GM12878 (cell line): ENCODE measurements at regions not wholly inside any gene's neighbourhood (a gene's known extent, or its start where the extent isn't known, plus 50 kb on each side); places are given as distances from the start of the nearest gene placed in this dataset.

Experiments
- ATAC-seq: fragments of 200-7000 bp; cut with Tn5 transposase; 3 replicates; pipeline ENCODE4 v1.9.1; 2020; ENCODE audit warnings: mild to moderate bottlenecking, moderate library complexity
- BruUV-seq: library from RNA; stranded (reverse); fragments of 400-500 nt; replicated peaks from 2 replicates; lab custom pipeline; 2021; lab: Mats Ljungman, UMichigan
- CTCF ChIA-PET: fragments of 300-600 bp; sonication (Branson Sonifier 250); formaldehyde crosslinking; extraction: SDS; loops from one replicate; lab custom pipeline; 2021; ENCODE audit warnings: inconsistent platforms; lab: Yijun Ruan, JAX
- POLR2A ChIA-PET: fragments of 350-600 bp; formaldehyde crosslinking; extraction: SDS; loops from one replicate; lab custom pipeline; 2021; ENCODE audit warnings: inconsistent platforms; lab: Charles Lee
- RAD21 ChIA-PET: fragments of 300-600 bp; sonication (Branson Sonifier 250); formaldehyde crosslinking; loops from one replicate; lab custom pipeline; 2023; ENCODE audit warnings: antibody characterized with exemption; ENCODE audit not compliant: unreplicated experiment; lab: Charles Lee
- SMC1A ChIA-PET: fragments of 300-600 bp; sonication (Branson Sonifier 250); formaldehyde crosslinking; loops from one replicate; lab custom pipeline; 2023; ENCODE audit not compliant: unreplicated experiment, uncharacterized antibody; lab: Charles Lee
- DNase-seq: peaks from one replicate; pipeline ENCODE4 v3.0.0-alpha.2; 2011; ENCODE audit warnings: low read depth, low spot score
- FAIRE-seq: peaks from 3 replicates; lab custom pipeline; 2011; peaks lifted over from hg19 to GRCh38; lab: Jason Lieb, UNC
- H2AFZ ChIP-seq: 2 replicates; pipeline ENCODE4 v1.6.0; 2011; ENCODE audit warnings: low read depth, low read length, control low read depth; ENCODE audit not compliant: control insufficient read depth
- H3K27ac ChIP-seq: 2 replicates; pipeline ENCODE4 v1.5.1; 2011; ENCODE audit warnings: control low read depth; ENCODE audit not compliant: control insufficient read depth, insufficient read depth
- H3K27me3 ChIP-seq, 2 experiments: replicated peaks in 1 of 2; 2 replicates each; pipeline versions ENCODE4 v1.6.0 to v1.6.1; 2011; ENCODE audit warnings: low read length in 1 of 2; ENCODE audit not compliant: control insufficient read depth in 2 of 2, insufficient read depth in 2 of 2
- H3K36me3 ChIP-seq, 2 experiments: 2 replicates each; pipeline ENCODE4 v1.5.1; 2011; ENCODE audit warnings: low read length in 1 of 2; ENCODE audit not compliant: control insufficient read depth in 2 of 2, insufficient read depth in 2 of 2
- H3K4me1 ChIP-seq: 2 replicates; pipeline ENCODE4 v1.6.1; 2011; ENCODE audit warnings: mild to moderate bottlenecking, low read length, moderate library complexity, mixed read lengths; ENCODE audit not compliant: control insufficient read depth, insufficient read depth
- H3K4me2 ChIP-seq: 2 replicates; pipeline ENCODE4 v1.6.0; 2011; ENCODE audit warnings: control low read depth; ENCODE audit not compliant: control insufficient read depth, insufficient read depth
- H3K4me3 ChIP-seq: fragments of 200-600 bp; sonication (generic); 2 replicates; pipeline ENCODE4 v1.5.1; 2016
- H3K79me2 ChIP-seq: 2 replicates; pipeline ENCODE4 v1.6.0; 2011; ENCODE audit warnings: low read length; ENCODE audit not compliant: control insufficient read depth, insufficient read depth
- H3K9ac ChIP-seq: 2 replicates; pipeline ENCODE4 v1.8.0; 2011; ENCODE audit warnings: low read length, control low read depth, mixed read lengths; ENCODE audit not compliant: control insufficient read depth, insufficient read depth
- H3K9me3 ChIP-seq: replicated peaks from 3 replicates; pipeline ENCODE4 v1.5.1; 2011; ENCODE audit warnings: mild to moderate bottlenecking, low read length; ENCODE audit not compliant: control insufficient read depth, insufficient read depth
- H4K20me1 ChIP-seq: 2 replicates; pipeline ENCODE4 v1.6.0; 2011; ENCODE audit not compliant: control insufficient read depth, insufficient read depth
- ASH2L ChIP-seq: fragments of 300-600, 200-600 bp; sonication (generic); IDR thresholded peaks from 2 replicates; pipeline ENCODE4 v1.6.1; 2017; ENCODE audit warnings: low read depth, mild to moderate bottlenecking, borderline replicate concordance
- CHD2 ChIP-seq: IDR thresholded peaks from 2 replicates; pipeline ENCODE4 v1.6.1; 2011; ENCODE audit warnings: low read depth, low read length, improper control_type of control experiment, borderline replicate concordance
- GATAD2B ChIP-seq: fragments of 450-650 bp; conservative IDR thresholded peaks from 2 replicates; pipeline ENCODE4 v1.6.1; 2017; ENCODE audit warnings: low read depth, mild to moderate bottlenecking, moderate library complexity
- MTA2 ChIP-seq: fragments of 450-650 bp; IDR thresholded peaks from 2 replicates; pipeline ENCODE4 v1.6.1; 2016; ENCODE audit warnings: low read depth, mild to moderate bottlenecking, moderate library complexity
- MYB ChIP-seq: fragments of 150-350 bp; IDR thresholded peaks from 2 replicates; pipeline ENCODE4 v1.6.1; 2014; ENCODE audit warnings: mild to moderate bottlenecking, low read depth, low read length, borderline replicate concordance
- SREBF1 ChIP-seq: IDR thresholded peaks from 2 replicates; pipeline ENCODE4 v1.6.1; 2012; ENCODE audit warnings: mild to moderate bottlenecking, low read length
- SREBF2 ChIP-seq: IDR thresholded peaks from 2 replicates; pipeline ENCODE4 v1.6.1; 2012; ENCODE audit warnings: mild to moderate bottlenecking, low read length
- TCF3 ChIP-seq: IDR thresholded peaks from 2 replicates; pipeline ENCODE4 v1.6.1; 2012; ENCODE audit warnings: low read depth, mild to moderate bottlenecking, low read length, borderline replicate concordance; ENCODE audit not compliant: insufficient read depth
- ZBTB33 ChIP-seq: fragments of 450-650 bp; IDR thresholded peaks from 2 replicates; pipeline ENCODE4 v1.6.1; 2017; ENCODE audit warnings: mild to moderate bottlenecking
- WGBS: methylation state at CpG from one replicate; pipeline ENCODE4 v1.1.6; 2016; ENCODE audit warnings: low lambda C conversion rate; ENCODE audit not compliant: insufficient replicate concordance, insufficient coverage; ENCODE audit errors: missing lambda C conversion rate; 5-methylcytosine and 5-hydroxymethylcytosine counted together
- in situ Hi-C: fragments of 300-500 bp; cut with MboI; formaldehyde crosslinking; loops from 9 replicates; pipeline ENCODE4 v1.14.3; 2018; ENCODE audit warnings: mixed read lengths
- intact Hi-C: fragments of 100-400 bp; cut with micrococcal nuclease; formaldehyde crosslinking; loops from one replicate; pipeline ENCODE4 v1.14.2; 2022; ENCODE audit not compliant: unreplicated experiment
- TF ChIP-seq, protein P1 (sequence below): fragments of 450-650 bp; IDR thresholded peaks from 2 replicates; pipeline ENCODE4 v1.6.1; 2017; ENCODE audit warnings: mild to moderate bottlenecking, moderate library complexity

- no peak overlapping the region for H3K9ac ChIP-seq
- no peak overlapping the region for H3K4me2 ChIP-seq
- H3K27me3 ChIP-seq, result no peaks in the 10 kb centered on the region; a peak in 2 of 4 replicates
- H3K27ac ChIP-seq, result no peak overlapping the region
- ChIA-PET SMC1A (interaction anchor here (0.6 kb wide), 1 partner anchor 44 kb away, joined by 3 read pairs; no protein-coding TSS in a partner anchor), RAD21 (no interaction called here), POLR2A (no interaction called here), CTCF (interaction anchor here (1.1 kb wide), 1 partner anchor 371 kb away, joined by 3 read pairs; no protein-coding TSS in a partner anchor)
- ATAC-seq (no peak), FAIRE-seq (no peak), DNase-seq (no peak)
- 33% methylated on average over 8 of the region's 9 CpGs for WGBS
- H3K79me2 ChIP-seq, result no peaks in the 10 kb centered on the region
- intact Hi-C loops, result no loop called here
- no peaks in the 10 kb centered on the region for H4K20me1 ChIP-seq
- TF ChIP-seq MYB (no peak), ASH2L (no peak), MTA2 (no peak), SREBF1 (no peak), TCF3 (no peak), GATAD2B (no peak), SREBF2 (no peak), ZBTB33 (no peak), CHD2 (no peak)
- TF ChIP-seq, protein P1, sequence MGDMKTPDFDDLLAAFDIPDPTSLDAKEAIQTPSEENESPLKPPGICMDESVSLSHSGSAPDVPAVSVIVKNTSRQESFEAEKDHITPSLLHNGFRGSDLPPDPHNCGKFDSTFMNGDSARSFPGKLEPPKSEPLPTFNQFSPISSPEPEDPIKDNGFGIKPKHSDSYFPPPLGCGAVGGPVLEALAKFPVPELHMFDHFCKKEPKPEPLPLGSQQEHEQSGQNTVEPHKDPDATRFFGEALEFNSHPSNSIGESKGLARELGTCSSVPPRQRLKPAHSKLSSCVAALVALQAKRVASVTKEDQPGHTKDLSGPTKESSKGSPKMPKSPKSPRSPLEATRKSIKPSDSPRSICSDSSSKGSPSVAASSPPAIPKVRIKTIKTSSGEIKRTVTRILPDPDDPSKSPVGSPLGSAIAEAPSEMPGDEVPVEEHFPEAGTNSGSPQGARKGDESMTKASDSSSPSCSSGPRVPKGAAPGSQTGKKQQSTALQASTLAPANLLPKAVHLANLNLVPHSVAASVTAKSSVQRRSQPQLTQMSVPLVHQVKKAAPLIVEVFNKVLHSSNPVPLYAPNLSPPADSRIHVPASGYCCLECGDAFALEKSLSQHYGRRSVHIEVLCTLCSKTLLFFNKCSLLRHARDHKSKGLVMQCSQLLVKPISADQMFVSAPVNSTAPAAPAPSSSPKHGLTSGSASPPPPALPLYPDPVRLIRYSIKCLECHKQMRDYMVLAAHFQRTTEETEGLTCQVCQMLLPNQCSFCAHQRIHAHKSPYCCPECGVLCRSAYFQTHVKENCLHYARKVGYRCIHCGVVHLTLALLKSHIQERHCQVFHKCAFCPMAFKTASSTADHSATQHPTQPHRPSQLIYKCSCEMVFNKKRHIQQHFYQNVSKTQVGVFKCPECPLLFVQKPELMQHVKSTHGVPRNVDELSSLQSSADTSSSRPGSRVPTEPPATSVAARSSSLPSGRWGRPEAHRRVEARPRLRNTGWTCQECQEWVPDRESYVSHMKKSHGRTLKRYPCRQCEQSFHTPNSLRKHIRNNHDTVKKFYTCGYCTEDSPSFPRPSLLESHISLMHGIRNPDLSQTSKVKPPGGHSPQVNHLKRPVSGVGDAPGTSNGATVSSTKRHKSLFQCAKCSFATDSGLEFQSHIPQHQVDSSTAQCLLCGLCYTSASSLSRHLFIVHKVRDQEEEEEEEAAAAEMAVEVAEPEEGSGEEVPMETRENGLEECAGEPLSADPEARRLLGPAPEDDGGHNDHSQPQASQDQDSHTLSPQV, result no peak
- no peak overlapping the region for H3K4me3 ChIP-seq
- no peaks in the 10 kb centered on the region for H3K9me3 ChIP-seq
- no peaks in the 10 kb centered on the region for H3K4me1 ChIP-seq
- H3K36me3 ChIP-seq, result no peaks in the 10 kb centered on the region
- no TSS peak for BruUV-seq
- H2AFZ ChIP-seq, result no peak overlapping the region
- in situ Hi-C loops, result no loop called here
Observed at GRCh38 chr12:31218203-31219025, 107.5 kb downstream of the SINHCAF start.
